Liver (tissue), 3 donors: ENCODE measurements at regions not wholly inside any gene's neighbourhood (a gene's known extent, or its start where the extent isn't known, plus 50 kb on each side); places are given as distances from the start of the nearest gene placed in this dataset.

Experiments used
- CTCF ChIP-seq: fragments of 150-350 bp; IDR thresholded peaks from 2 replicates; pipeline ENCODE4 v1.5.1; 2017; ENCODE audit warnings: improper control_type of control experiment, low read depth, low read length; ENCODE audit not compliant: missing input control
- RXRA ChIP-seq, 2 donors: IDR thresholded peaks; 2 replicates each; pipeline ENCODE4 v1.6.1; 2017 to 2018; ENCODE audit warnings: antibody characterized with exemption in 2 of 2, mild to moderate bottlenecking in 1 of 2
- YY1 ChIP-seq: IDR thresholded peaks from 2 replicates; pipeline ENCODE4 v1.6.1; 2016; ENCODE audit warnings: antibody characterized with exemption, mild to moderate bottlenecking
- donor health status: healthy.
- donor health status: healthy.

- TF ChIP-seq CTCF (no peak), RXRA (IDR thresholded peaks at IDR 0.05) (no peak), YY1 (no peak)
Measured at GRCh38 chr1:239886266-239886665, 205.4 kb upstream of the FMN2 start.
